HUDEP-2 (cell line): ENCODE measurements at regions not wholly inside any gene's neighbourhood (a gene's known extent, or its start where the extent isn't known, plus 50 kb on each side); places are given as distances from the start of the nearest gene placed in this dataset.
"Not testable (repeated sequence)": the region's sequence is repeated elsewhere in the genome, so short reads cannot be mapped to it uniquely, and the experiment has no call there.

Source experiments
- DNase-seq, 76 experiments: peaks; one replicate each; lab custom pipeline; 2025; ENCODE audit not compliant: unreplicated experiment in 76 of 76; lab: John Stamatoyannopoulos, UW

- no peak for DNase-seq
Observed at GRCh38 chr20:48448666-48449600, 378.9 kb downstream of the PREX1 start.

- no peak for DNase-seq
Observed at GRCh38 chr20:48447456-48447855, 380.3 kb downstream of the PREX1 start.

- DNase-seq: no peak
Observed at GRCh38 chr20:48445827-48446226, 382.0 kb downstream of the PREX1 start.

GRCh38 chr20:48444249-48444648 is 383.6 kb downstream of the PREX1 start:
- DNase-seq: no peak

- no peak for DNase-seq
Observed at GRCh38 chr20:48440916-48441315, 386.9 kb downstream of the PREX1 start.

GRCh38 chr20:48440261-48440660 is 387.5 kb downstream of the PREX1 start:
- DNase-seq: not testable (repeated sequence)

GRCh38 chr20:48437146-48437545 is 390.7 kb downstream of the PREX1 start:
- DNase-seq: no peak

- DNase-seq: not testable (repeated sequence)
Observed at GRCh38 chr20:48436609-48437008, 391.2 kb downstream of the PREX1 start.

GRCh38 chr20:48433178-48433577 is 394.6 kb downstream of the PREX1 start:
- DNase-seq: no peak

GRCh38 chr20:48432494-48432832 is 395.3 kb downstream of the PREX1 start:
- no peak for DNase-seq

- DNase-seq: no peak
Observed at GRCh38 chr20:48431653-48432493, 395.9 kb downstream of the PREX1 start.

- no peak for DNase-seq
Observed at GRCh38 chr20:48426630-48427029, 401.2 kb downstream of the PREX1 start.

GRCh38 chr20:48425817-48426612 is 401.8 kb downstream of the PREX1 start:
- no peak for DNase-seq

- no peak for DNase-seq
Observed at GRCh38 chr20:48425321-48425720, 402.5 kb downstream of the PREX1 start.

- no peak for DNase-seq
Observed at GRCh38 chr20:48422242-48422960, 405.4 kb downstream of the PREX1 start.

- no peak for DNase-seq
Observed at GRCh38 chr20:48421547-48421946, 406.3 kb downstream of the PREX1 start.

GRCh38 chr20:48420176-48420575 is 407.6 kb downstream of the PREX1 start:
- no peak for DNase-seq

- no peak for DNase-seq
Observed at GRCh38 chr20:48419173-48419572, 408.6 kb downstream of the PREX1 start.

GRCh38 chr20:48416002-48416401 is 411.8 kb downstream of the PREX1 start:
- DNase-seq: no peak

GRCh38 chr20:48414786-48415185 is 413.0 kb downstream of the PREX1 start:
- DNase-seq: no peak
